ENCODE measurements at regions not wholly inside any gene's neighbourhood (a gene's known extent, or its start where the extent isn't known, plus 50 kb on each side); places are given as distances from the start of the nearest gene placed in this dataset.

DNA sequence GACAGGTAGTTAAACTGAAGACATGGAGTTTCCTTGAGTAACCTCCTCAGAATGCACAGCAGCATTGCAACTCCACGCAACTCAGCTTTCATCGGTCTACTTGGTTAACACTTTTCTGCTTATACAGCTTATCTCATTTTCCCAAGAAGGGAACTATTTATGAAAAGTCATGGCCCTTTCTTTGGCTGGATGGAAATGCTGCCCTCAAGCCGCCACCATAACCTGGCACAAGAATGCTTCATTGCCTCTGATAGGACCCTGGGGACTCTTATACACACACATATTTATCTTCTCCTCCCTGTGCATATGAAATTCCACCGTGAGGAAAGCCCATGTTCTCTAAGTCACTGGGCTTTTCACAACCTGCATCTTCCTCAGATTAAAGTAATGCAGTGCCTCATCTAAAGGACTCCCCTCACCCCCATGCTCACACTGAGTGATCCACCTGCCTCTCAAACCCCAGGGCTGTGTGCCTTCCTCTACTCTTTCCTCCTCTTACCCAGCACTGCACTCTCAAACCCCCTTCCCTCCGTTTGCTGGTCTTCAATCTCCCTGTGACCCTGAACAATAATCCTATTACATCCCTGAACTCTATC is 192.0 kb upstream of the HNRNPA3 start:
- no peak for DNase-seq (ENCODE audit: low read depth)

GRCh38 chr2:177021706-177022343 is 190.8 kb upstream of the HNRNPA3 start:
- DNase-seq (ENCODE audit: low read depth) = no peak

DNA sequence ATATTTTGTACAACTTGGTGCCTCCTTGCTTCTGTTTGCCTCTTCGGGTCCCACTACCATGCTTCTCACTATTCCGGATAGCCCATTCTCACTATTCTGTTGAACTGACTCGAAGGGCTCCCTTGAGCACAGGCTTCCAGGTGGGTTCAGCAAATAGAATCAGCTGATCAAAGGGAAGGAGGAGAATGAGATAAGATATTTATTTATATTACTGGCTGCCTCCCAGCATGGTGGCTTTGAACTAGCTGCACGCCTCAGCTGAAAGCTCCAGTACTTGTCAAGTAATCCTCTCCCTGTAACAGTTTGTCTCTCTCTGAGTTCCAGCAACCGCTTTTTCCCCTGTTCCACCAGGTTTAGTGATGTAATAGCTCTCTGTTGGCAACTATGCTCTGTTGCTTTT is 187.8 kb upstream of the HNRNPA3 start:
- DNase-seq (ENCODE audit: low read depth) = no peak

- DNase-seq (ENCODE audit: low read depth) = no peak
Observed at GRCh38 chr2:177026253-177026652, 186.3 kb upstream of the HNRNPA3 start.

DNA sequence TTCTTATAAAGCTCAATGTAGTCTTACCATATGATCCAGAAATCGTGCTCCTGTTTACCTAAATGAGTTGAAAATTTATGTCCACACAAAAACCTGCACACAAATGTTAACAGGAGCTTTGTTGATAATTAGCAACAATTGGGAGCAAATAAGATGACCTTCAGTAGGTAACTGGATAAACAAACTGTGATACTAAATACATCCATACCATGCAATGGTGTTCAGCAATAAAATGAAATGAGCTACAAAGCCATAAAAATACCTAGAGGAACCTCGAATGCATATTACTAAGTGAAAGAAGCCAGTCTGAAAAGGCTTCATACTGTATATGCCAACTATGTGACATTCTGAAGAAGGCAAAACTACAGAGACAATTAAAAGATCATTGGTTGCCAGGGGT is 185.6 kb upstream of the HNRNPA3 start:
- no peak for DNase-seq (ENCODE audit: low read depth)

DNA sequence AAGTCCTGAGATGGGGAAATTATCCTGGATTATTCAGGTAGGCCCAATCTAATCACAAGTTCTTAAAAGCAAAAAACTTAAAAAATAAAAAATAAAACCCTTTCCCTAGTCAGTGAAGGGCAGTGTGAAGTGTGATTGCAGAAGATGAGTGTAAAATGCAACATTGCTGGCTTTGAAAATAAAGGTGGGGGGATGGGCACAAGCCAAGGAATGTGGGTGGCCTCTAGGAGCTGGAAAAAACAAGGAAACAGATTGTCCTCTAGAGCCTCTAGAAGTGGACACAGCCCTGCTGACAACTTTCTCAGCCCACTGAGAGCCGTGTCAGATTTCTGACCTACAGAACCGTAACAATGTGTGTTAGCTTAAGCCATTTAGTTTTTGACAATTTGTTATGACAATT is 184.3 kb upstream of the HNRNPA3 start:
- no peak for DNase-seq (ENCODE audit: low read depth)

DNA sequence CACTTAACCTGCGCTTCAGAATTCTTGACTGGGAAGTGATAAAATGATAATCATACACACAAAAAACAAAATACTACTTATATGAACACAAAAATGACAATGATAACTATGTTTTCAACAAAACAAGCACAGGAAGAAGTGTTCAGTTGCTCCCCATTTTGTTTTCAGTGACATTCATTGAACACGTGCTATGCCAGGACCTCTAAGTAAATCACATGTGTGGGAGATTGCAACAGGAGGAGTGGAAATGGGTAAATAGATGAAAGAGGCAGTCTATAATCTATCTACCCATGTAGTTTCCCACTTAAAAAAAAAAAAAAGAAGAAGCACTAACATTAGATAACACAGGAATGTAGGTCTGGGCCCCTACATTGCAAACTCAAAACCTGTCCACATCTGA is 183.5 kb upstream of the HNRNPA3 start:
- no peak for DNase-seq (ENCODE audit: low read depth)

DNA sequence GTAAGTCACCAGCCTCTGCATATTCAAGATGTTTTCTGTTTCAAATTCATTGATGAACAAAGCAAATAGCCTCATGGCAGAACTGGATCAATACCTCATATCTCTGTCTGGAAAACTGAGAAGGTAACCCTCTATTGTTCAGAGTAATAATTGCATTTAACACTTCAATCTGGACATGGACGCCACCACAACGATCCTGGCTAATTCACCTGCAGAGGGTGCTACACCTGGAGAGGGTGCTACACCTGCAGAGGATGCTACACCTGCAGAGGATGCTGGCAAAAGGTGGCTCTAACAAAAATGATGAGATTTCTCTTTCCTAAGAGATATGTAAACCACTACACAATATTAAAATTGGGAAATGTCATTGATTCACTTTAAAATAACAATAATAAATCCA is 183.1 kb upstream of the HNRNPA3 start:
- DNase-seq (ENCODE audit: low read depth) = no peak

DNA sequence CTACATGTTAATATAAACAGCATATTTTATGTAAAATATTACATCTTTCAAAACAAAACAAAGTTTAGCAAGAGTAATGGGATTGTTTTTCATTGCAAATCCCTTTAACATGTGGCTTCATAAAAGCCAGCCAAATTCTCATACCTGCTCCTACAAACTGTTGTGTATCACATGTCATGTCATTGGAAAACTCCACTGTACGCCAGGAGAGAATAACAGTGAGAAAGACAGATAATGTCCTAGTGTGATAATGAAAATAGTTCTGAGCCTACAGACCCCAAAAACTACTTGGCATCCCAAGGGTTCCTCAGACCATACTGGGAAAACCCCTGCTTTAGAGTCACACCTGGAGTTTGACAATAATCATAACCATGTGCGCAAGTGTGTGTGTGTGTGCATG is 182.7 kb upstream of the HNRNPA3 start:
- DNase-seq (ENCODE audit: low read depth) = no peak

- DNase-seq (ENCODE audit: low read depth) = no peak
Observed at GRCh38 chr2:177030451-177031105, 182.0 kb upstream of the HNRNPA3 start.

DNA sequence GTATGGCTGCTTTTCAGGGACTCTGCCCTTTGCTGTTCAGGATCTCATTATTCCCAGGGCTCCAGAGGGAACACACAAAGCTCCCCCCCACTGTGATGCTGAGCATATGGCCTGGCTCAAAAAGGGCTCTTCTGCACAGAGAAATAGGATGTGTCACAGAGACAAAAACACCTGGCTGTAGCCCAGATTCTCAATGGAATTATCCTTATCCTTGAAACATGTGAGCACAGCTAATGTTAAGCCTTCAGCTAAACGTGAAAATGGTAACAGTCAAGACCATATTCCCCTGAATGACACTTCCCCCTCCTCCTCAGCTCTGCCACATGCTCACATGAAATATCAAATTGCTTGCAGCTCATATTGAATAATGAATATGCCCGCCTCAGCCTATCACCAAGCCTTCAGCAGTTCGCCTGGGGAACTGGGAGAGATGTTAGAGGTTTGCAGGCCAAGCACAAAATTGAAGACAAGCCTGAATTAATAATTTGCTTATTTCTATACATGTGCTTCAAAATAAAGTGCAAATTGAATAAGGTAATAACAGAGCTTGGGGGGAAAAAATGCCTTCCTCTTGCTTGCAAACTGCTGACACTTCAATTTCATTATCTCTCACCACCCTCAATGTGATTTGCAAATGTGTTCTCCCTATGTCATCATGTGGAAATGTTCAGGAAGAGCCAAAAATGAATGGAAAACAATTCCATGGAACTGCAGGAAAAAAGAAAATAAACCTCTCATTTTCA is 181.0 kb upstream of the HNRNPA3 start:
- no peak for DNase-seq (ENCODE audit: low read depth)

DNA sequence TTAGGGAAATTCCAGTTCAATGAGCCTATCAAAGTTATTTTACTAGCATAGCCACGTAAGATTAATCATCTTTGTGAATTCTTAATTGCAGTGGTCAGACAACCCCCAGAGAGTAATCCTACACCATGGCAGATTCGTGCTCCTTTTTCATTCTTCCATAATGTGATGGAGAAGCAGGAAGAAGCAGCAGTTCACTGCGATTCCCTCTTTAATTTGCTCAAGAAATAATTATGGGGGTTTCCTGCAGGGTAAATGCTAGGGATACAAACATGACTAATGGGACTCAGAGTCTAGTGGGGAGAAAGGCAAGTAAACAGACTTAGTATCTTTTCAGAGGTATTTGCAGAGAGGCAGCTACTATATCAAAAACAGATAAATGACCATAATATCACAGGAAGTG is 175.8 kb upstream of the HNRNPA3 start:
- no peak for DNase-seq (ENCODE audit: low read depth)

GRCh38 chr2:177037569-177037968 is 175.0 kb upstream of the HNRNPA3 start:
- DNase-seq (ENCODE audit: low read depth) = no peak

GRCh38 chr2:177038787-177039484 is 173.7 kb upstream of the HNRNPA3 start:
- no peak for DNase-seq (ENCODE audit: low read depth)

GRCh38 chr2:177042311-177042710 is 170.3 kb upstream of the HNRNPA3 start:
- DNase-seq (ENCODE audit: low read depth) = no peak

GRCh38 chr2:177044671-177045070 is 167.9 kb upstream of the HNRNPA3 start:
- DNase-seq (ENCODE audit: low read depth) = no peak

- DNase-seq (ENCODE audit: low read depth) = no peak
Observed at GRCh38 chr2:177048981-177049380, 163.6 kb upstream of the HNRNPA3 start.

- no peak for DNase-seq (ENCODE audit: low read depth)
Observed at GRCh38 chr2:177051278-177051677, 161.3 kb upstream of the HNRNPA3 start.

GRCh38 chr2:177052471-177052870 is 160.1 kb upstream of the HNRNPA3 start:
- no peak for DNase-seq (ENCODE audit: low read depth)

GRCh38 chr2:177053038-177053437 is 159.6 kb upstream of the HNRNPA3 start:
- no peak for DNase-seq (ENCODE audit: low read depth)

DNA sequence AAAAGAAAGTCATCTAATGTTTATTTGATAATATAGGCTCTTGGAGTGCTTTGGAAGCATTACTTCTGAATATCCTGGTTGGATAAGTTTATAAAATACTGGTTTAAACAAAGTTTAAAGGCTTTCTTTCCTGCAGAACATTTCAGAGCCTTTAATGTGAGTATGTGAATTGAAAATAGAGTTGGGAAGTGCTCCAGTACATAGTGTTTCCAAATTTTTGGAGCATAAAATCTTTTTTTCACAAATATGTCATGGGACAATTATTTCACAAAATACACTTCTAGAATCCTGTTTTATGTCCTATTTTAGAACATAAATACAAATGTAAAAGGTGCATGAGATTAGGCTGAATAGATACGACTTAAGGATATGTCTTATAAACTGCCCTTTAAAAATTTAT is 158.9 kb upstream of the HNRNPA3 start:
- DNase-seq (ENCODE audit: low read depth) = no peak

DNA sequence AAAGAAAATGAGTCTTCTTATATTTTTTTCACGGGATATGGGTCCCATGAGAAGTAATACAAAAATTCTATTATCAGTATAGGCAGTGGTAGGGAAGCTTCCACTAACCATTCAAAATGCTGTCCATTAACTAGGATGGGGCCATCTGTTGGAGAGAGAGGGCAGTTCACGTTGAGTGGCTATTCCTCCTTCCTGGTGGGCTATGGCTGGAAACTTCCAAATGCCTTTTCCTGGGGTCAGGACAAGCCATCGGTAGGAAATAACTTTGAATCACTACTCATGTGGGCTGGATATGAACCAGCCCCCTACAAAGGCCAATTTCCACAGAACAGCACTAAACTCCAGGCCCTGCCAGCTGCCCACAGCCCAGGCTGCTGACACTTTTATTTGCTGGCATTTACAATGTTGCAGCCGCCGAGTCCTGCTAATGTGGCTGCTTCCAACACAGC is 156.1 kb upstream of the HNRNPA3 start:
- no peak for DNase-seq (ENCODE audit: low read depth)

All from HS-5 (cell line).